GM18951 (cell line): ENCODE measurements at regions not wholly inside any gene's neighbourhood (a gene's known extent, or its start where the extent isn't known, plus 50 kb on each side); places are given as distances from the start of the nearest gene placed in this dataset.

Experiments used
- POLR2A ChIP-seq: IDR thresholded peaks from 4 replicates; pipeline ENCODE4 v1.6.1; 2011; ENCODE audit warnings: mild to moderate bottlenecking; ENCODE audit not compliant: insufficient read length, insufficient read depth; ENCODE audit errors: extremely low read depth
- in situ Hi-C: fragments of 300-500 bp; cut with MboI; formaldehyde crosslinking; loops from one replicate; pipeline ENCODE4 v1.12.0; 2022; ENCODE audit warnings: low sequenced_read_pairs, mixed read lengths, inconsistent platforms; ENCODE audit not compliant: unreplicated experiment

GRCh38 chr5:82924226-82925060 lies 152.8 kb downstream of the TMEM167A start:
- no peak for TF ChIP-seq POLR2A
- in situ Hi-C loops, result no loop called here

- in situ Hi-C loops, result no loop called here
These were observed 155.0 kb downstream of the TMEM167A start for GRCh38 chr5:82922086-82922734.

GRCh38 chr5:82918311-82919031 lies 158.7 kb downstream of the TMEM167A start:
- in situ Hi-C loops, result no loop called here
- TF ChIP-seq POLR2A, result no peak

More at GRCh38 chr5:82922086-82922734, 155.0 kb downstream of the TMEM167A start:
- no peak for TF ChIP-seq POLR2A

GRCh38 chr5:82917584-82917983 lies 159.6 kb downstream of the TMEM167A start:
- no peak for TF ChIP-seq POLR2A
- in situ Hi-C loops, result no loop called here

GRCh38 chr5:82913971-82914370 lies 163.2 kb downstream of the TMEM167A start:
- no peak for TF ChIP-seq POLR2A
- in situ Hi-C loops, result no loop called here

GRCh38 chr5:82912462-82912861 lies 164.7 kb downstream of the TMEM167A start:
- in situ Hi-C loops, result no loop called here
- no peak for TF ChIP-seq POLR2A

GRCh38 chr5:82911910-82912309 lies 165.3 kb downstream of the TMEM167A start:
- no peak for TF ChIP-seq POLR2A
- in situ Hi-C loops, result no loop called here

- in situ Hi-C loops, result no loop called here
- TF ChIP-seq POLR2A, result no peak
These were observed 166.3 kb downstream of the TMEM167A start for GRCh38 chr5:82910905-82911304.

GRCh38 chr5:82910491-82910890 lies 166.7 kb downstream of the TMEM167A start:
- no peak for TF ChIP-seq POLR2A
- in situ Hi-C loops, result no loop called here

- in situ Hi-C loops, result no loop called here
- no peak for TF ChIP-seq POLR2A
These were observed 167.4 kb downstream of the TMEM167A start for GRCh38 chr5:82909771-82910170.

- in situ Hi-C loops, result no loop called here
- no peak for TF ChIP-seq POLR2A
These were observed 171.2 kb downstream of the TMEM167A start for GRCh38 chr5:82905986-82906385.

- in situ Hi-C loops, result no loop called here
- no peak for TF ChIP-seq POLR2A
These were observed 175.8 kb downstream of the TMEM167A start for GRCh38 chr5:82901281-82901888.

GRCh38 chr5:82894716-82895115 lies 182.5 kb downstream of the TMEM167A start:
- no peak for TF ChIP-seq POLR2A
- in situ Hi-C loops, result no loop called here
